GM12878 (cell line): ENCODE measurements at regions not wholly inside any gene's neighbourhood (a gene's known extent, or its start where the extent isn't known, plus 50 kb on each side); places are given as distances from the start of the nearest gene placed in this dataset.

Experiments used
- ATAC-seq: fragments of 200-7000 bp; cut with Tn5 transposase; 3 replicates; pipeline ENCODE4 v1.9.1; 2020; ENCODE audit warnings: mild to moderate bottlenecking, moderate library complexity
- BruUV-seq: library from RNA; stranded (reverse); fragments of 400-500 nt; replicated peaks from 2 replicates; lab custom pipeline; 2021; lab: Mats Ljungman, UMichigan
- CTCF ChIA-PET: fragments of 300-600 bp; sonication (Branson Sonifier 250); formaldehyde crosslinking; extraction: SDS; loops from one replicate; lab custom pipeline; 2021; ENCODE audit warnings: inconsistent platforms; lab: Yijun Ruan, JAX
- POLR2A ChIA-PET: fragments of 350-600 bp; formaldehyde crosslinking; extraction: SDS; loops from one replicate; lab custom pipeline; 2021; ENCODE audit warnings: inconsistent platforms; lab: Charles Lee
- RAD21 ChIA-PET: fragments of 300-600 bp; sonication (Branson Sonifier 250); formaldehyde crosslinking; loops from one replicate; lab custom pipeline; 2023; ENCODE audit warnings: antibody characterized with exemption; ENCODE audit not compliant: unreplicated experiment; lab: Charles Lee
- SMC1A ChIA-PET: fragments of 300-600 bp; sonication (Branson Sonifier 250); formaldehyde crosslinking; loops from one replicate; lab custom pipeline; 2023; ENCODE audit not compliant: unreplicated experiment, uncharacterized antibody; lab: Charles Lee
- DNase-seq: peaks from one replicate; pipeline ENCODE4 v3.0.0-alpha.2; 2011; ENCODE audit warnings: low read depth, low spot score
- FAIRE-seq: peaks from 3 replicates; lab custom pipeline; 2011; peaks lifted over from hg19 to GRCh38; lab: Jason Lieb, UNC
- H2AFZ ChIP-seq: 2 replicates; pipeline ENCODE4 v1.6.0; 2011; ENCODE audit warnings: low read depth, low read length, control low read depth; ENCODE audit not compliant: control insufficient read depth
- H3K27ac ChIP-seq: 2 replicates; pipeline ENCODE4 v1.5.1; 2011; ENCODE audit warnings: control low read depth; ENCODE audit not compliant: control insufficient read depth, insufficient read depth
- H3K27me3 ChIP-seq, 2 experiments: replicated peaks in 1 of 2; 2 replicates each; pipeline versions ENCODE4 v1.6.0 to v1.6.1; 2011; ENCODE audit warnings: low read length in 1 of 2; ENCODE audit not compliant: control insufficient read depth in 2 of 2, insufficient read depth in 2 of 2
- H3K36me3 ChIP-seq, 2 experiments: 2 replicates each; pipeline ENCODE4 v1.5.1; 2011; ENCODE audit warnings: low read length in 1 of 2; ENCODE audit not compliant: control insufficient read depth in 2 of 2, insufficient read depth in 2 of 2
- H3K4me1 ChIP-seq: 2 replicates; pipeline ENCODE4 v1.6.1; 2011; ENCODE audit warnings: mild to moderate bottlenecking, low read length, moderate library complexity, mixed read lengths; ENCODE audit not compliant: control insufficient read depth, insufficient read depth
- H3K4me2 ChIP-seq: 2 replicates; pipeline ENCODE4 v1.6.0; 2011; ENCODE audit warnings: control low read depth; ENCODE audit not compliant: control insufficient read depth, insufficient read depth
- H3K4me3 ChIP-seq: fragments of 200-600 bp; sonication (generic); 2 replicates; pipeline ENCODE4 v1.5.1; 2016
- H3K79me2 ChIP-seq: 2 replicates; pipeline ENCODE4 v1.6.0; 2011; ENCODE audit warnings: low read length; ENCODE audit not compliant: control insufficient read depth, insufficient read depth
- H3K9ac ChIP-seq: 2 replicates; pipeline ENCODE4 v1.8.0; 2011; ENCODE audit warnings: low read length, control low read depth, mixed read lengths; ENCODE audit not compliant: control insufficient read depth, insufficient read depth
- H3K9me3 ChIP-seq: replicated peaks from 3 replicates; pipeline ENCODE4 v1.5.1; 2011; ENCODE audit warnings: mild to moderate bottlenecking, low read length; ENCODE audit not compliant: control insufficient read depth, insufficient read depth
- H4K20me1 ChIP-seq: 2 replicates; pipeline ENCODE4 v1.6.0; 2011; ENCODE audit not compliant: control insufficient read depth, insufficient read depth
- CHD2 ChIP-seq: IDR thresholded peaks from 2 replicates; pipeline ENCODE4 v1.6.1; 2011; ENCODE audit warnings: low read depth, low read length, improper control_type of control experiment, borderline replicate concordance
- CREB1 ChIP-seq: IDR thresholded peaks from 2 replicates; pipeline ENCODE4 v1.6.1; 2012; ENCODE audit warnings: low read depth, mild to moderate bottlenecking, inconsistent platforms
- ESRRA ChIP-seq: IDR thresholded peaks from 2 replicates; pipeline ENCODE4 v1.6.1; 2012; ENCODE audit warnings: mild to moderate bottlenecking, low read length, improper control_type of control experiment
- HDAC6 ChIP-seq: fragments of 200-600 bp; sonication (generic); IDR thresholded peaks from one replicate; pipeline ENCODE4 v1.8.0; 2017; ENCODE audit warnings: antibody characterized with exemption; ENCODE audit not compliant: unreplicated experiment
- HDGF ChIP-seq: fragments of 450-650 bp; IDR thresholded peaks from 2 replicates; pipeline ENCODE4 v1.6.1; 2016; ENCODE audit warnings: antibody characterized with exemption
- JUND ChIP-seq: IDR thresholded peaks from 2 replicates; pipeline ENCODE4 v1.6.1; 2012; ENCODE audit warnings: low read depth, mild to moderate bottlenecking, low read length, improper control_type of control experiment, moderate library complexity
- POU2F2 ChIP-seq: IDR thresholded peaks from 3 replicates; pipeline ENCODE4 v1.6.1; 2011; ENCODE audit warnings: low read depth, mild to moderate bottlenecking, low read length, borderline replicate concordance
- RFX5 ChIP-seq: IDR thresholded peaks from 2 replicates; pipeline ENCODE4 v1.6.1; 2011; ENCODE audit warnings: low read depth, low read length, improper control_type of control experiment
- RUNX3 ChIP-seq: IDR thresholded peaks from 2 replicates; pipeline ENCODE4 v1.6.1; 2012; ENCODE audit warnings: low read length, inconsistent platforms
- SP1 ChIP-seq: IDR thresholded peaks from one replicate; pipeline ENCODE4 v1.6.1; 2011; ENCODE audit warnings: low read depth, low read length
- TAF1 ChIP-seq: IDR thresholded peaks from 2 replicates; pipeline ENCODE4 v1.6.1; 2011; ENCODE audit warnings: mild to moderate bottlenecking, low read depth, low read length, borderline replicate concordance
- TBL1XR1 ChIP-seq: IDR thresholded peaks from 2 replicates; pipeline ENCODE4 v1.6.1; 2012; ENCODE audit warnings: low read depth, low read length, improper control_type of control experiment
- WRNIP1 ChIP-seq: IDR thresholded peaks from 2 replicates; pipeline ENCODE4 v1.6.1; 2011; ENCODE audit warnings: low read depth, low read length, improper control_type of control experiment, borderline replicate concordance
- YY1 ChIP-seq: IDR thresholded peaks from 2 replicates; pipeline ENCODE4 v1.6.1; 2011; ENCODE audit warnings: low read depth, mild to moderate bottlenecking, low read length
- WGBS: methylation state at CpG from one replicate; pipeline ENCODE4 v1.1.6; 2016; ENCODE audit warnings: low lambda C conversion rate; ENCODE audit not compliant: insufficient replicate concordance, insufficient coverage; ENCODE audit errors: missing lambda C conversion rate; 5-methylcytosine and 5-hydroxymethylcytosine counted together
- in situ Hi-C: fragments of 300-500 bp; cut with MboI; formaldehyde crosslinking; loops from 9 replicates; pipeline ENCODE4 v1.14.3; 2018; ENCODE audit warnings: mixed read lengths
- intact Hi-C: fragments of 100-400 bp; cut with micrococcal nuclease; formaldehyde crosslinking; loops from one replicate; pipeline ENCODE4 v1.14.2; 2022; ENCODE audit not compliant: unreplicated experiment
- TF ChIP-seq, protein P1 (sequence below): fragments of 450-650 bp; formaldehyde crosslinking; IDR thresholded peaks from 2 replicates; pipeline ENCODE4 v1.4.0; 2022; ENCODE audit warnings: mild to moderate bottlenecking, moderate library complexity
- TF ChIP-seq, protein P2 (sequence below): IDR thresholded peaks from 2 replicates; pipeline ENCODE4 v1.6.1; 2011; ENCODE audit warnings: mild to moderate bottlenecking, low read depth, low read length, moderate library complexity; ENCODE audit not compliant: insufficient replicate concordance

DNA sequence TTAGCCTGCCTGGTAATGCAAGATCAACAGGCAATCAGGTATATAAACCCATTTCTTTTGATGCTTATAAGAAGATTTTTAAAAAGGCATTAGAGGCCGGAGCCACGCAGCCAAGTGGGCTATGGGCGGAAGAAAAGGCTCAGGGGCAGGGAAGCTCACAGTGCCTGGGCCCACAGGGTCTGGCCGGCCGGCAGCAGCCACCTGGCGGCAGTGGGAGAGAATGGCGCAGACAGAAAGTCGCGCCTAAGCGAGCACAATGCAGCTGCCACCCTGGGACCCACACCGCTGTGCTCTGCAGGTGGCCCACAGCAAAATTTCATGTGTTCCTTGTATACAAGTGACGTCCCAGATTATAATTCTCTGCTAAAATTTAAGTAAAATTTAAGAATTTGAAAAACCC is 448.6 kb upstream of the RASGRP1 start:
- H4K20me1 ChIP-seq = no peaks in the 10 kb centered on the region
- H3K4me2 ChIP-seq = no peak overlapping the region
- no peaks in the 10 kb centered on the region for H3K79me2 ChIP-seq
- ChIA-PET SMC1A (no interaction called here), CTCF (no interaction called here), POLR2A (interaction anchor here (0.6 kb wide), 1 partner anchor 282 kb away, joined by 3 read pairs; no protein-coding TSS in a partner anchor), RAD21 (no interaction called here)
- no peaks in the 10 kb centered on the region for H3K4me1 ChIP-seq
- FAIRE-seq (no peak), ATAC-seq (no peak), DNase-seq (no peak)
- TF ChIP-seq RFX5 (no peak), CHD2 (no peak), JUND (no peak), ESRRA (no peak), WRNIP1 (no peak), CREB1 (no peak), SP1 (no peak), HDAC6 (no peak), YY1 (no peak), RUNX3 (no peak), TAF1 (no peak), TBL1XR1 (no peak), HDGF (no peak), POU2F2 (no peak)
- TF ChIP-seq, protein P1, sequence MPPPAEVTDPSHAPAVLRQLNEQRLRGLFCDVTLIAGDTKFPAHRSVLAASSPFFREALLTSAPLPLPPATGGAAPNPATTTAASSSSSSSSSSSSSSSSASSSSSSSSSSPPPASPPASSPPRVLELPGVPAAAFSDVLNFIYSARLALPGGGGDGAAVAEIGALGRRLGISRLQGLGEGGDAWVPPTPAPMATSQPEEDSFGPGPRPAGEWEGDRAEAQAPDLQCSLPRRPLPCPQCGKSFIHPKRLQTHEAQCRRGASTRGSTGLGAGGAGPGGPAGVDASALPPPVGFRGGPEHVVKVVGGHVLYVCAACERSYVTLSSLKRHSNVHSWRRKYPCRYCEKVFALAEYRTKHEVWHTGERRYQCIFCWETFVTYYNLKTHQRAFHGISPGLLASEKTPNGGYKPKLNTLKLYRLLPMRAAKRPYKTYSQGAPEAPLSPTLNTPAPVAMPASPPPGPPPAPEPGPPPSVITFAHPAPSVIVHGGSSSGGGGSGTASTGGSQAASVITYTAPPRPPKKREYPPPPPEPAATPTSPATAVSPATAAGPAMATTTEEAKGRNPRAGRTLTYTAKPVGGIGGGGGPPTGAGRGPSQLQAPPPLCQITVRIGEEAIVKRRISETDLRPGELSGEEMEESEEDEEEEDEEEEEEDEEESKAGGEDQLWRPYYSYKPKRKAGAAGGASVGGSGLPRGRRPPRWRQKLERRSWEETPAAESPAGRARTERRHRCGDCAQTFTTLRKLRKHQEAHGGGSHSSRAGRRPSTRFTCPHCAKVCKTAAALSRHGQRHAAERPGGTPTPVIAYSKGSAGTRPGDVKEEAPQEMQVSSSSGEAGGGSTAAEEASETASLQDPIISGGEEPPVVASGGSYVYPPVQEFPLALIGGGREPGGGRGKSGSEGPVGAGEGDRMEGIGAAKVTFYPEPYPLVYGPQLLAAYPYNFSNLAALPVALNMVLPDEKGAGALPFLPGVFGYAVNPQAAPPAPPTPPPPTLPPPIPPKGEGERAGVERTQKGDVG (CRISPR knock-in tag) = no peak
- TF ChIP-seq, protein P2, sequence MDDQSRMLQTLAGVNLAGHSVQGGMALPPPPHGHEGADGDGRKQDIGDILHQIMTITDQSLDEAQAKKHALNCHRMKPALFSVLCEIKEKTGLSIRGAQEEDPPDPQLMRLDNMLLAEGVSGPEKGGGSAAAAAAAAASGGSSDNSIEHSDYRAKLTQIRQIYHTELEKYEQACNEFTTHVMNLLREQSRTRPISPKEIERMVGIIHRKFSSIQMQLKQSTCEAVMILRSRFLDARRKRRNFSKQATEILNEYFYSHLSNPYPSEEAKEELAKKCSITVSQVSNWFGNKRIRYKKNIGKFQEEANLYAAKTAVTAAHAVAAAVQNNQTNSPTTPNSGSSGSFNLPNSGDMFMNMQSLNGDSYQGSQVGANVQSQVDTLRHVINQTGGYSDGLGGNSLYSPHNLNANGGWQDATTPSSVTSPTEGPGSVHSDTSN = no peak
- H3K9me3 ChIP-seq = no peaks in the 10 kb centered on the region
- no peak overlapping the region for H2AFZ ChIP-seq
- no TSS peak for BruUV-seq
- WGBS = 43% methylated on average over 11 of the region's 12 CpGs
- no peaks in the 10 kb centered on the region for H3K36me3 ChIP-seq
- H3K9ac ChIP-seq = no peak overlapping the region
- no peaks in the 10 kb centered on the region for H3K27me3 ChIP-seq
- in situ Hi-C loops (no loop called here), intact Hi-C loops (no loop called here)
- no peak overlapping the region for H3K27ac ChIP-seq
- H3K4me3 ChIP-seq = no peak overlapping the region
